Stimulated activated CD8-positive, alpha-beta memory T cell treated with anti-CD3 and anti-CD28 coated beads, Interleukin-2, amount 100 ng/mL, for 48 hours (primary cell): ENCODE measurements at regions not wholly inside any gene's neighbourhood (a gene's known extent, or its start where the extent isn't known, plus 50 kb on each side); places are given as distances from the start of the nearest gene placed in this dataset.
"Not testable (repeated sequence)": the region's sequence is repeated elsewhere in the genome, so short reads cannot be mapped to it uniquely, and the experiment has no call there.

Experiments used
- DNase-seq, 2 donors: peaks; one replicate each; pipeline ENCODE4 v3.0.0-alpha.2; 2020; ENCODE audit warnings: low read depth in 2 of 2

GRCh38 chr12:34223640-34224039 lies 201.3 kb downstream of the ALG10 start:
- no peak for DNase-seq

- DNase-seq, result not testable (repeated sequence)
Measured at GRCh38 chr12:34226044-34226443, 203.7 kb downstream of the ALG10 start.

- DNase-seq, result not testable (repeated sequence)
Measured at GRCh38 chr12:34228046-34228445, 205.8 kb downstream of the ALG10 start.

GRCh38 chr12:34229033-34229432 lies 206.7 kb downstream of the ALG10 start:
- DNase-seq, result not testable (repeated sequence)

GRCh38 chr12:34233618-34234017 lies 211.3 kb downstream of the ALG10 start:
- no peak for DNase-seq

- DNase-seq, result no peak
Measured at GRCh38 chr12:34236073-34236472, 213.8 kb downstream of the ALG10 start.

GRCh38 chr12:34244608-34245007 lies 222.3 kb downstream of the ALG10 start:
- DNase-seq, result no peak

GRCh38 chr12:34249271-34249670 lies 227.0 kb downstream of the ALG10 start:
- no peak for DNase-seq

GRCh38 chr12:34251879-34252278 lies 229.6 kb downstream of the ALG10 start:
- not testable (repeated sequence) for DNase-seq

- DNase-seq, result no peak
Measured at GRCh38 chr12:34253674-34254073, 231.4 kb downstream of the ALG10 start.

- DNase-seq, result no peak
Measured at GRCh38 chr12:34257093-34257492, 234.8 kb downstream of the ALG10 start.

- DNase-seq, result not testable (repeated sequence)
Measured at GRCh38 chr12:34262140-34262539, 239.8 kb downstream of the ALG10 start.

- DNase-seq, result no peak
Measured at GRCh38 chr12:34264110-34264509, 241.8 kb downstream of the ALG10 start.

- not testable (repeated sequence) for DNase-seq
Measured at GRCh38 chr12:34273703-34274102, 251.4 kb downstream of the ALG10 start.

- DNase-seq, result no peak
Measured at GRCh38 chr12:34275129-34275528, 252.8 kb downstream of the ALG10 start.

- DNase-seq, result no peak
Measured at GRCh38 chr12:34286483-34286882, 264.2 kb downstream of the ALG10 start.

- no peak for DNase-seq
Measured at GRCh38 chr12:34286934-34287333, 264.6 kb downstream of the ALG10 start.

GRCh38 chr12:34287437-34287836 lies 265.1 kb downstream of the ALG10 start:
- no peak for DNase-seq

GRCh38 chr12:34287986-34288962 lies 266.0 kb downstream of the ALG10 start:
- DNase-seq, result no peak

GRCh38 chr12:34288963-34289345 lies 266.7 kb downstream of the ALG10 start:
- no peak for DNase-seq

GRCh38 chr12:34289431-34290380 lies 267.4 kb downstream of the ALG10 start:
- no peak for DNase-seq

- no peak for DNase-seq
Measured at GRCh38 chr12:34290381-34290995, 268.2 kb downstream of the ALG10 start.
